Fibroblast of villous mesenchyme (primary cell): ENCODE measurements at regions not wholly inside any gene's neighbourhood (a gene's known extent, or its start where the extent isn't known, plus 50 kb on each side); places are given as distances from the start of the nearest gene placed in this dataset.

Experiments used
- DNase-seq: peaks from one replicate; pipeline ENCODE4 v3.0.0-alpha.2; 2010; ENCODE audit warnings: low read depth
- H3K4me3 ChIP-seq: 2 replicates; pipeline ENCODE4 v1.5.1; 2011; ENCODE audit warnings: low read depth, mild to moderate bottlenecking, low read length
- TF ChIP-seq, protein P1 (sequence below): IDR thresholded peaks from 2 replicates; pipeline ENCODE4 v1.5.1; 2012; ENCODE audit warnings: low read depth, mild to moderate bottlenecking, low read length; ENCODE audit not compliant: insufficient read depth

DNA sequence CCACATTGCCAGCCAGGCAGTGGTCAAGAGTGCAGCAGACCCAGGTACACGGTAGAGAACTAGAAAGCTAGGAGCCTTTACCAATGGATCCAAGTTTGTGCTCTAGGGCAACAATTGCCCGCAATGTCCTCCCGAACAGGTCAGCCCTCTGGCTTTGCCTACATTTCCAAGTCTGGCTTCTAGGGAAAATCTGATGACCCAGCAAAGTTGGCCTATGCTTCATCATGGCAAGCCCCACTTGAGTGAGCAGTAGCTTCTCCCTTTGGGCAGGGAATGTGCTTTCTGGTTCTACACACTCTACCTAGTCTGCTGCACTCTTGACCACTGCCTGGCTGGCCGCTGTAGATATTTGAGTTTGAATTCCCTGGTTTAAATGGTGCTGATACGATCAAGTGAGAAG is 361.6 kb upstream of the NR2F2 start:
- no peak for DNase-seq
- no peak overlapping the region for H3K4me3 ChIP-seq
- TF ChIP-seq, protein P1, sequence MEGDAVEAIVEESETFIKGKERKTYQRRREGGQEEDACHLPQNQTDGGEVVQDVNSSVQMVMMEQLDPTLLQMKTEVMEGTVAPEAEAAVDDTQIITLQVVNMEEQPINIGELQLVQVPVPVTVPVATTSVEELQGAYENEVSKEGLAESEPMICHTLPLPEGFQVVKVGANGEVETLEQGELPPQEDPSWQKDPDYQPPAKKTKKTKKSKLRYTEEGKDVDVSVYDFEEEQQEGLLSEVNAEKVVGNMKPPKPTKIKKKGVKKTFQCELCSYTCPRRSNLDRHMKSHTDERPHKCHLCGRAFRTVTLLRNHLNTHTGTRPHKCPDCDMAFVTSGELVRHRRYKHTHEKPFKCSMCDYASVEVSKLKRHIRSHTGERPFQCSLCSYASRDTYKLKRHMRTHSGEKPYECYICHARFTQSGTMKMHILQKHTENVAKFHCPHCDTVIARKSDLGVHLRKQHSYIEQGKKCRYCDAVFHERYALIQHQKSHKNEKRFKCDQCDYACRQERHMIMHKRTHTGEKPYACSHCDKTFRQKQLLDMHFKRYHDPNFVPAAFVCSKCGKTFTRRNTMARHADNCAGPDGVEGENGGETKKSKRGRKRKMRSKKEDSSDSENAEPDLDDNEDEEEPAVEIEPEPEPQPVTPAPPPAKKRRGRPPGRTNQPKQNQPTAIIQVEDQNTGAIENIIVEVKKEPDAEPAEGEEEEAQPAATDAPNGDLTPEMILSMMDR = no peak

DNA sequence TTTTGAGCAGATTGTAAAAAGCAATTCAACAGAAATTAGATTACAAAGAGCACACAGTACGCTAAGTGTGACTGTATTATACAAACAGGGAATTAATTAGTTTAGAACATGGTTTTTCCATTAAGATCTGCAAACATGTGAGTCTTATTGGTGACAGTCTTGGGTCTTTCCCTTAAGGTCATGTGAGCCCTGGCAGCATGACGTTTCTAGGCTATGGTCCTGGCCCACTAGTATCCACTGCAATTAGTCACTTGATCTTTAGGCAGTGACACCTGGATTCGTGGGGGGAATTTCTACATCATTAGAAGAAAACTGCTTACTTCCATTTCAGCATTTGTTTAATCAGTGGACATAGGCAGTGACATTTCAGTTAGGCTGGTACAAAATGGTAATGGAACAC is 360.2 kb upstream of the NR2F2 start:
- no peak for DNase-seq
- H3K4me3 ChIP-seq = no peak overlapping the region
- TF ChIP-seq, protein P1 = no peak

DNA sequence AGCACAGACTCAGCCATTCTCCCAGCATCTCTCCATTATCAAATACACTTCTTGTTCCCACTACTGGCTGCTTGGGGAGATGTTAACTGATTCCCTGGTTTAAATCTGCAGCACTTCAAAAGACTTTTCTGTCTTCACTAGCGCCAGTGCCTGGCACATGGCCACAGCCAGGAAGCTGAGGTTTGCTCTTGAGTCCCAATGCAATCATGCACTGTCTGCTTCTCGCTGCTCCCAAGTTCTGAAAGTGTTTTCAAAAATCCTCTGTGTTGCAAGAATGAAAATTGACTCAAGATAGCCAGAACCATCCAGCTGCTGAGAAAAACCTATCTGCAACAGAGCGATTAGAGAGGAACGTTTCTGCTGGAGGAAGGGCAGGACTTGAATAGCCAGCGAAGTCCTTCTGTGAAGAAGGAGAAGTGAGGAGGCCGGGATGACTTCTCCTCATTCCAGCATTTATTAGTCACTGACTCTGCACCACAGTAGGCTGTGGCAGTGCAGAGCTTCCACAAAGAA is 358.4 kb upstream of the NR2F2 start:
- peak; percentile 91 for DNase-seq
- TF ChIP-seq, protein P1 = no peak
- H3K4me3 ChIP-seq = no peak overlapping the region

DNA sequence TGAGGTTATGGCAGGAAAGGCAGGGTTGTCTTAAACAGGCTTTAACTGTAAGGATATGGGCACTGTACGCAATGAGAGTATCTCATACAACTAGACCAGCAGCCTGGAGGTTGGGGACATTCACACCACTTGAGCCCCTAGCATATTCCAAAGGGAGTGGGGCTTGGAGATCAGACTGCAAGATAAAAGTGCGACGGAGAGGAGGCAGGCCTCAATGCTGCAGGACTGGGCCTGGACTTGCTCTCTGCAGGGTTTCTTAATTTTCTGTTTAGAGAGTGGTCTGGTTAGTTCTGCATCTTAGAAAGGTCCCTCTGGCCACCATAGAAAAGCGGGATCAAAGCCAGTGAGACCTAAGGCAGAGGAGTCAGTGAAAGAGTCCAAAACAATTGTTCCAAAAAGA is 357.7 kb upstream of the NR2F2 start:
- H3K4me3 ChIP-seq = no peak overlapping the region
- no peak for DNase-seq
- TF ChIP-seq, protein P1 = no peak

DNA sequence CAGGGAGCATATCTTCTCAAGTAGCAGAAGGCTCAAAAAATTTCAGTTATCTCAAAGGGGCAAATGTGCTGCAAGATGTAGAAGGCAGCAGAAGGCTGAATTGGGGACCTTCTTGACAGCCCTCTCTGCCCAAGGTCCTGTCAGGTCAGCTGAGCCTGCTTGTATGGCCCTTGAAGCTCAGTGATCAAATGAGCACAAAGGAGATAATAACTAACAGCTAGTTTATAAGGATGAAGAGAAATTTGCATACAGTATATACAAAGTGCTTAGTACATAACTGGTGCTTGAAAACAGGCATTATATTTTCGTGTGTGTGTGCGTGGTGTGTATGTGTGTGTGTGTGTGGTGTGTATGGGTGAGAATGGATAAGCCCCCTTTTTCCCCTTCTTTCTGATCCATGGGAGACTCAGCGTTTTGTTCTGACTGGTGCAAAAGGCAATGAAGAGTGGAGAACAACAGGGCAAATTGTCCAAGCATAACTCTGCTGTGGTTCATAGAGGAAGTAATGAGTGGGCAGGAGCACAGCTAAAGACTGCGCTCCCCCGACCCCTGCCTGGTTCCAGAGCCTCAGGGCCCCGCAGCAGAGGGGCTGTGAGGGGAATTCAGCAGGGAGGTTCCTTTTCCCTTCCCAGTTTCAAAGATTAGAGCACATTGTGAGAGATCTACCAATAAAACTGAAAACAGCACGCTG is 356.8 kb upstream of the NR2F2 start:
- H3K4me3 ChIP-seq = no peak overlapping the region
- TF ChIP-seq, protein P1 = no peak
- DNase-seq = no peak

DNA sequence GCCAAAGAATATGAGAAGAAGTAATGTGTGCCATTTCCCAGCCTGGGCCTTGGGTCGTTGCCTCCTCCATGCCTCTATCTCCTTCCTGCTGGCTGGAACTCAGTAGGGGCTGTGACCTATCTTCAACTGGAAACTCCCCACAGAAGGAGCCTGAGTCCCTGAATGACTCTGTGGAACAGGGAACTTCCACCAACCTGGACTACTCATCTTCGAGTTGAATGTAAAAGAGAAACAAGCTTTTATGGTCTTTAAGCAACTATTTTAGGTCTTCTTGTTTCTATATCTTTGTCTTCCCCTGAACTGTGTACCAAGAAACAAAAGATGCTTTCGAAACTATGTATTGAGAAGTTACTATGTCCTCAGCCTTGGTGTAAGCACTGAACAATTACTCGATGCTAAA is 355.3 kb upstream of the NR2F2 start:
- TF ChIP-seq, protein P1 = no peak
- no peak for DNase-seq
- H3K4me3 ChIP-seq = no peak overlapping the region

DNA sequence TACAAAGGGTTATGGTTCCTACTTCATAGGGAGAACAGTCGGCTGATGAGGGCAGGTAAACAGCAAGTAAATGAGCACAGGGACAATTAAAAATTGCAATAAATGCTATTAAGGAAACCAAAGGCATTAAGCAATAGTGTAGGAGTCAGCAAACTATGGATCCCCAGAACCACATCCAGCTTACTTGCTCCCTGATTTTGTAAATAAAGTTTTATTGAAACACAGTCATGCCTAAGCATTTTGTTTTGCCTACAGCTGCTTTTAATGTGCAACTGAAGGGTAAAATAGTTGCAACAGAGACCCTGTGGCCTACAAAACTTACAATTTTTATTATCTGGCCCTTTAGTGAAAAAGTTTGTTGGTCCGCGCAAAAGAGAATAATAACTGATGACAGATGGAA is 351.2 kb upstream of the NR2F2 start:
- DNase-seq = no peak
- TF ChIP-seq, protein P1 = no peak
- no peak overlapping the region for H3K4me3 ChIP-seq
